ENCODE measurements at regions not wholly inside any gene's neighbourhood (a gene's known extent, or its start where the extent isn't known, plus 50 kb on each side); places are given as distances from the start of the nearest gene placed in this dataset.
"Not testable (repeated sequence)": the region's sequence is repeated elsewhere in the genome, so short reads cannot be mapped to it uniquely, and the experiment has no call there.

DNA sequence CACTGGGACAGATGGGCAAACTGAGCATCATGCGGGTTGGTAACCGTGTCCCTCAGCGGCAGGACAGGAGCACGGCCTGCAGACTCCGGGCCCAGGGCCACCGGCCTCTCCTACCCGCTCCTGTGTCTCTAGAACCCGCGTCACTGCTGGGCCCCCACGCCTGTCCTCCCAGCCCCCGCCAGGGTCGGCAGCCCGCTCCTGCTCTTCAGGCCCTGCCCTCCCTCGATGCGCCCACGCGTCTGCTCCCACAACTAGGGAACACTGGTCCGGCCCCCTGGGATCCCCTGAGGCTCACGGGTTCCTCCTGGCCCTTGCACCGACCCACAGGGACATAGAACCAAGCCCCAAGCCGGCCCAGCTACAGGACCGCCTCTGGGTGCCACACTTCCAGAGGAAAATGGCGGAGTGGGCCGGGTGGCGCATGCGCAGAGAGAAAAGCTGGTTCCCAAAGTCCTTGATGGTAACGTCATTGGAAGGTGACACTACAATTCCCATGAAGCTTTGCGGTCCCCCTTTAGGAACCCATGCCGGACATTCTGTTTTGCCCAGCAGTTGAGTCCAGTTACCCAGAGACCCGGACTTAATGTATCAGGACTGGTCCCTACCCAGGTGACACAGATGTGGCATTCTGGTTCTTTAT is 2712.5 kb upstream of the OR11H1 start:
- intact Hi-C loops (cut with DNase I); H3K27ac ChIP-seq (ENCODE audit: low read depth in 2 of 2, low read length in 2 of 2); H3K9ac ChIP-seq (ENCODE audit: low read length in 3 of 3); FAIRE-seq; H3K27me3 ChIP-seq (ENCODE audit: control insufficient read depth, insufficient read depth, low read length); H3K4me1 ChIP-seq (ENCODE audit: control insufficient read depth in 2 of 3, insufficient read depth in 2 of 3, low read depth in 1 of 3, low read length in 3 of 3); H3K4me3 ChIP-seq (ENCODE audit: low read length in 3 of 3); H3K9me3 ChIP-seq (ENCODE audit: control insufficient read depth in 2 of 3, insufficient read depth in 1 of 3, low read length in 3 of 3); H3K36me3 ChIP-seq (ENCODE audit: control insufficient read depth in 2 of 3, insufficient read depth in 3 of 3, low read length in 3 of 3): not testable (repeated sequence)
- DNase-seq: peak in 1 of 5 donors; percentile 45
